ENCODE measurements at regions not wholly inside any gene's neighbourhood (a gene's known extent, or its start where the extent isn't known, plus 50 kb on each side); places are given as distances from the start of the nearest gene placed in this dataset.

DNA sequence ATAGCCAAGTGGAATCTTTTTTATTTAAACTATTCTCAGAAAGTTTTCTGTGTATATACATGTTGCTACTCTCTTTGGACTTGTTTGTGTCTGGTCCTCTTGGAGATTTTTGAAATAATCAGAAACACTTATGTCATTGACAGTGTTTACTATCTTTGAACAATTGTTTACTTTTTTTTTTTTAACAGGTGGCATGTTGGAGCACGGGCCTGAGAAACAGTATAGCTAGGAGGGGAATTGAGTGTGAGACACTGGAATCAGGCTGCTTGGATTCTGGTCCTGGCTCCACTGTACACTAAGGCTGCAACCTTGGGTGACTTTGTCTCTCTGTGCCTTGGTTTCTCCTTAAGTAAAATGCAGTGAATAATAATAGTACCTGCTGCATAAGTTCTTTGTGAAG lies 279.6 kb downstream of the PRL start:
- TF ChIP-seq RAD21 (IDR thresholded peaks at IDR 0.05; ENCODE audit: low read depth) (no peak), EGR1 (IDR thresholded peaks at IDR 0.05) (no peak), CEBPB (IDR thresholded peaks at IDR 0.05) (no peak), ZBTB7A (IDR thresholded peaks at IDR 0.05; ENCODE audit: low read depth) (no peak), NFIC (IDR thresholded peaks at IDR 0.05) (no peak), TEAD4 (IDR thresholded peaks at IDR 0.05) (no peak)
- TF ChIP-seq, protein P1, sequence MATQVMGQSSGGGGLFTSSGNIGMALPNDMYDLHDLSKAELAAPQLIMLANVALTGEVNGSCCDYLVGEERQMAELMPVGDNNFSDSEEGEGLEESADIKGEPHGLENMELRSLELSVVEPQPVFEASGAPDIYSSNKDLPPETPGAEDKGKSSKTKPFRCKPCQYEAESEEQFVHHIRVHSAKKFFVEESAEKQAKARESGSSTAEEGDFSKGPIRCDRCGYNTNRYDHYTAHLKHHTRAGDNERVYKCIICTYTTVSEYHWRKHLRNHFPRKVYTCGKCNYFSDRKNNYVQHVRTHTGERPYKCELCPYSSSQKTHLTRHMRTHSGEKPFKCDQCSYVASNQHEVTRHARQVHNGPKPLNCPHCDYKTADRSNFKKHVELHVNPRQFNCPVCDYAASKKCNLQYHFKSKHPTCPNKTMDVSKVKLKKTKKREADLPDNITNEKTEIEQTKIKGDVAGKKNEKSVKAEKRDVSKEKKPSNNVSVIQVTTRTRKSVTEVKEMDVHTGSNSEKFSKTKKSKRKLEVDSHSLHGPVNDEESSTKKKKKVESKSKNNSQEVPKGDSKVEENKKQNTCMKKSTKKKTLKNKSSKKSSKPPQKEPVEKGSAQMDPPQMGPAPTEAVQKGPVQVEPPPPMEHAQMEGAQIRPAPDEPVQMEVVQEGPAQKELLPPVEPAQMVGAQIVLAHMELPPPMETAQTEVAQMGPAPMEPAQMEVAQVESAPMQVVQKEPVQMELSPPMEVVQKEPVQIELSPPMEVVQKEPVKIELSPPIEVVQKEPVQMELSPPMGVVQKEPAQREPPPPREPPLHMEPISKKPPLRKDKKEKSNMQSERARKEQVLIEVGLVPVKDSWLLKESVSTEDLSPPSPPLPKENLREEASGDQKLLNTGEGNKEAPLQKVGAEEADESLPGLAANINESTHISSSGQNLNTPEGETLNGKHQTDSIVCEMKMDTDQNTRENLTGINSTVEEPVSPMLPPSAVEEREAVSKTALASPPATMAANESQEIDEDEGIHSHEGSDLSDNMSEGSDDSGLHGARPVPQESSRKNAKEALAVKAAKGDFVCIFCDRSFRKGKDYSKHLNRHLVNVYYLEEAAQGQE (IDR thresholded peaks at IDR 0.05; ENCODE audit: low read depth): no peak
- TF ChIP-seq, protein P2, sequence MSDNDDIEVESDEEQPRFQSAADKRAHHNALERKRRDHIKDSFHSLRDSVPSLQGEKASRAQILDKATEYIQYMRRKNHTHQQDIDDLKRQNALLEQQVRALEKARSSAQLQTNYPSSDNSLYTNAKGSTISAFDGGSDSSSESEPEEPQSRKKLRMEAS (IDR thresholded peaks at IDR 0.05): no peak

DNA sequence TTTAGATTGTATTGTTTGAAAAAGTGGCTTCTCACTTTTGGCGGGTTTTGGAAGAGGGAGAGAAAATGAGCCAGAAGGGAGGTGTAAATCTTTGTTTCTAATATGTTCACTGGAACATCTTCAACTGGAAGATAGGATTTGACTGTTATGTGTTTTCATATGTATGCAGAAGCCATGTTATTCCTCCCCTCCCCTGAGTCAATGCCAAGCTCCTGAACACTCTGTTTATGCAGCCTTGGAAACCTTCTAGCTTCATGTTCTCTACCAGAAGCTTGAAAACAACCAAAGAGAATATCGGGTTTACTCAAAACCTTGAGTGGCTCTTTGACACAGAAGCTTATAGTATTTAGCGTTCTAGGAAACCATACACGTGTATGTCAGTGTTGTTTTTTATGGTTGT lies 279.1 kb downstream of the PRL start:
- no peak for TF ChIP-seq CREB1 (IDR thresholded peaks at IDR 0.05; ENCODE audit: low read depth)
- TF ChIP-seq, protein P1 (IDR thresholded peaks at IDR 0.05; ENCODE audit: low read depth): no peak
- no peak for TF ChIP-seq TCF12 (IDR thresholded peaks at IDR 0.05; ENCODE audit: low read depth)
- no peak for TF ChIP-seq RAD21 (IDR thresholded peaks at IDR 0.05; ENCODE audit: low read depth)
- TF ChIP-seq TEAD4 (IDR thresholded peaks at IDR 0.05): no peak
- no peak for TF ChIP-seq EP300 (IDR thresholded peaks at IDR 0.05; ENCODE audit: borderline replicate concordance)
- TF ChIP-seq ZBTB7A (IDR thresholded peaks at IDR 0.05; ENCODE audit: low read depth): no peak
- no peak for TF ChIP-seq YY1 (IDR thresholded peaks at IDR 0.05; ENCODE audit: low read depth)
- no peak for TF ChIP-seq NFIC (IDR thresholded peaks at IDR 0.05)
- no peak for TF ChIP-seq CEBPB (IDR thresholded peaks at IDR 0.05)
- TF ChIP-seq EGR1 (IDR thresholded peaks at IDR 0.05): no peak
- no peak for TF ChIP-seq TAF1 (IDR thresholded peaks at IDR 0.05; ENCODE audit: low read depth)
- TF ChIP-seq, protein P2 (IDR thresholded peaks at IDR 0.05): no peak
- TF ChIP-seq, protein P3, sequence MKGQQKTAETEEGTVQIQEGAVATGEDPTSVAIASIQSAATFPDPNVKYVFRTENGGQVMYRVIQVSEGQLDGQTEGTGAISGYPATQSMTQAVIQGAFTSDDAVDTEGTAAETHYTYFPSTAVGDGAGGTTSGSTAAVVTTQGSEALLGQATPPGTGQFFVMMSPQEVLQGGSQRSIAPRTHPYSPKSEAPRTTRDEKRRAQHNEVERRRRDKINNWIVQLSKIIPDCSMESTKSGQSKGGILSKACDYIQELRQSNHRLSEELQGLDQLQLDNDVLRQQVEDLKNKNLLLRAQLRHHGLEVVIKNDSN (IDR thresholded peaks at IDR 0.05): no peak
- TF ChIP-seq FOXM1 (IDR thresholded peaks at IDR 0.05; ENCODE audit: borderline replicate concordance, low read depth): no peak

DNA sequence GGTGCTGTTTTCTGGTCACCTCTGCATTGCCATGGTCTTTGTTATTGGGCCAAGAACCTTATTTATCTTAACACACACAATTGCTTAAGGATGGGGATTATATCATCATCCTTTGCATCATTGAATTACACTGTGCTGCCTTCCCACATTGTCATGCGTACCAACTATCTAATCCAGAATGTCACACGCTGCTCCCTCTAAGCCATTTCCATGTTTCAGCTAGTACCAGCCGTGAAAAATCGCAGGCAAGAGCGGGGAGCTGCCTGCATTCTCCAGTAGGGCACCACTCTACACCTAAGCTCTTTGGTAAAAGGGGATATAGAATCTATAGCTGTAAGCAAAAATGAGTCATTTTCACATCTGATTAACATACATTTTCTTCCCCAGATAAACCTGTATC lies 277.0 kb downstream of the PRL start:
- TF ChIP-seq RAD21 (IDR thresholded peaks at IDR 0.05; ENCODE audit: low read depth): no peak
- TF ChIP-seq, protein P2 (IDR thresholded peaks at IDR 0.05): no peak
- no peak for TF ChIP-seq FOXM1 (IDR thresholded peaks at IDR 0.05; ENCODE audit: borderline replicate concordance, low read depth)
- no peak for TF ChIP-seq EGR1 (IDR thresholded peaks at IDR 0.05)
- TF ChIP-seq, protein P3 (IDR thresholded peaks at IDR 0.05): no peak
- no peak for TF ChIP-seq NFIC (IDR thresholded peaks at IDR 0.05)
- TF ChIP-seq TCF12 (IDR thresholded peaks at IDR 0.05; ENCODE audit: low read depth): no peak
- TF ChIP-seq CEBPB (IDR thresholded peaks at IDR 0.05): no peak
- TF ChIP-seq, protein P1 (IDR thresholded peaks at IDR 0.05; ENCODE audit: low read depth): no peak
- no peak for TF ChIP-seq TEAD4 (IDR thresholded peaks at IDR 0.05)
- no peak for TF ChIP-seq EP300 (IDR thresholded peaks at IDR 0.05; ENCODE audit: borderline replicate concordance)
- no peak for TF ChIP-seq TAF1 (IDR thresholded peaks at IDR 0.05; ENCODE audit: low read depth)
- TF ChIP-seq ZBTB7A (IDR thresholded peaks at IDR 0.05; ENCODE audit: low read depth): no peak
- no peak for TF ChIP-seq YY1 (IDR thresholded peaks at IDR 0.05; ENCODE audit: low read depth)

DNA sequence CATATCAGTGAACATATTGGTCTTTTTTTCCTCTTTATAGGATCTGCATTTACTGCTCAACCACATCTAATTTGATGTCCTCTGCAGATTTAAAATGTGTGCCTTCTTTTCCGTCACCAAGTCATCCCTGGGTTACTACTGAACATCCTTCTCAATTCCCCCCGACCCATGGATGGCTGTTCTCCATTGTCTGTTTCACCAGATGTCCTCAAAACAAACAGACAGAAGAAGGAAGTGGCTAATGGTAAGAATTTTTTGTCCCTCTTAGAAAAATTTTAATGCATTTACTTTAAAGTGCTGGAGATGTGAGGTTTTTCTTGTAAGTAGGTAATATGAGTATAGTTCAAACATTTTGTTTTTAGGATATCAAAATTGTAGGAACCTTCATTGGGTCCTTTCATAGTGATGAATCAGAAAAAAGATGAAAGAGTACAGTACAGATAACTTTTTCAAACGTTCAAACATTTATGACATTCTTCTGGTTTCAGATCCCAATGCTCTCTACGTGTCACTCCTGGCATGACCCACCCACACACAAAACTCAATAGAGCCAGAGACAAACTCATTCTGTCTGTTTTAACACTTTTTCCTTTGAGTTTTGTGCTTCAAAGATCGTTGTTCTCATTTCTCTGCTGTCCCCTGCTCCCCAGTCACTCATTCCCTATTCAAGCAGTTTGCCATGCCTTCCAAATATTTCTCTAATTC lies 276.4 kb downstream of the PRL start:
- TF ChIP-seq, protein P3 (IDR thresholded peaks at IDR 0.05): no peak
- no peak for TF ChIP-seq ZBTB7A (IDR thresholded peaks at IDR 0.05; ENCODE audit: low read depth)
- no peak for TF ChIP-seq EP300 (IDR thresholded peaks at IDR 0.05; ENCODE audit: borderline replicate concordance)
- no peak for TF ChIP-seq CREB1 (IDR thresholded peaks at IDR 0.05; ENCODE audit: low read depth)
- no peak for TF ChIP-seq TEAD4 (IDR thresholded peaks at IDR 0.05)
